Nephron (organoid): ENCODE measurements at regions not wholly inside any gene's neighbourhood (a gene's known extent, or its start where the extent isn't known, plus 50 kb on each side); places are given as distances from the start of the nearest gene placed in this dataset.
"Not testable (repeated sequence)": the region's sequence is repeated elsewhere in the genome, so short reads cannot be mapped to it uniquely, and the experiment has no call there.

Experiments
- H3K27ac Mint-ChIP-seq, 3 experiments: 2 replicates each; pipeline ENCODE4 v1.8.0; 2020; ENCODE audit warnings: mixed read lengths in 3 of 3, mild to moderate bottlenecking in 2 of 3, moderate library complexity in 1 of 3
- H3K27me3 Mint-ChIP-seq: 2 replicates; pipeline ENCODE4 v1.8.0; 2021; ENCODE audit warnings: low read depth, mild to moderate bottlenecking, moderate library complexity, mixed read lengths
- H3K36me3 Mint-ChIP-seq: 2 replicates; pipeline ENCODE4 v1.8.0; 2020; ENCODE audit warnings: low read depth, mixed read lengths
- H3K4me1 Mint-ChIP-seq: 2 replicates; pipeline ENCODE4 v1.8.0; 2020; ENCODE audit warnings: mixed read lengths
- H3K4me3 Mint-ChIP-seq, 3 experiments: 2 replicates each; pipeline ENCODE4 v1.8.0; 2020; ENCODE audit warnings: mild to moderate bottlenecking in 3 of 3, mixed read lengths in 3 of 3, moderate library complexity in 2 of 3
- H3K9me3 Mint-ChIP-seq: 2 replicates; pipeline ENCODE4 v1.8.0; 2020; ENCODE audit warnings: mixed read lengths
- CTCF ChIP-seq, 3 experiments: fragments of 200-600 bp; sonication (generic); IDR thresholded peaks; one replicate each; pipeline ENCODE4 v1.5.0; 2021; ENCODE audit warnings: antibody characterized with exemption in 3 of 3; ENCODE audit not compliant: unreplicated experiment in 3 of 3

- no peaks in the 10 kb centered on the region for H3K9me3 Mint-ChIP-seq
- TF ChIP-seq CTCF (IDR thresholded peaks at IDR 0.05; ENCODE audit: unreplicated experiment in 3 of 3): no peak
- H3K36me3 Mint-ChIP-seq: peaks cover 5% of the 10 kb centered on the region
- peaks cover 18% of the 10 kb centered on the region for H3K4me1 Mint-ChIP-seq
- peak overlapping the region in 2 of 3 experiments; percentile 19 to 94 for H3K27ac Mint-ChIP-seq
- H3K27me3 Mint-ChIP-seq: no peaks in the 10 kb centered on the region
- no peak overlapping the region for H3K4me3 Mint-ChIP-seq
Observed at GRCh38 chr4:159592898-159593556, 490.1 kb downstream of the RAPGEF2 start.

- Mint-ChIP-seq H3K4me3 (no peak overlapping the region), H3K4me1 (peaks cover 18% of the 10 kb centered on the region), H3K36me3 (peaks cover 4% of the 10 kb centered on the region), H3K27ac (peak overlapping the region in 1 of 3 experiments; percentile 94), H3K9me3 (no peaks in the 10 kb centered on the region), H3K27me3 (no peaks in the 10 kb centered on the region)
- no peak for TF ChIP-seq CTCF (IDR thresholded peaks at IDR 0.05; ENCODE audit: unreplicated experiment in 3 of 3)
Observed at GRCh38 chr4:159593681-159594080, 490.8 kb downstream of the RAPGEF2 start.

GRCh38 chr4:159594576-159594975, 491.7 kb downstream of the RAPGEF2 start:
- Mint-ChIP-seq H3K4me1 (peaks cover 18% of the 10 kb centered on the region), H3K9me3 (no peaks in the 10 kb centered on the region), H3K27me3 (no peaks in the 10 kb centered on the region)

GRCh38 chr4:159595101-159595500, 492.2 kb downstream of the RAPGEF2 start:
- not testable (repeated sequence) for H3K9me3 Mint-ChIP-seq, H3K27me3 Mint-ChIP-seq, H3K36me3 Mint-ChIP-seq
- peak overlapping the region in 1 of 3 experiments; percentile 31 for H3K4me3 Mint-ChIP-seq
- peaks cover 18% of the 10 kb centered on the region for H3K4me1 Mint-ChIP-seq
- H3K27ac Mint-ChIP-seq: peak overlapping the region; percentile 59 to 94 (median 60)

More at GRCh38 chr4:159594576-159594975, 491.7 kb downstream of the RAPGEF2 start:
- no peaks in the 10 kb centered on the region for H3K36me3 Mint-ChIP-seq
- H3K27ac Mint-ChIP-seq: peak overlapping the region in 2 of 3 experiments; percentile 59 to 94
- no peak overlapping the region for H3K4me3 Mint-ChIP-seq
- no peak for TF ChIP-seq CTCF (IDR thresholded peaks at IDR 0.05; ENCODE audit: unreplicated experiment in 3 of 3)

- H3K27ac Mint-ChIP-seq: peak overlapping the region; percentile 12 to 97 (median 89)
- no peaks in the 10 kb centered on the region for H3K27me3 Mint-ChIP-seq
- no peak for TF ChIP-seq CTCF (IDR thresholded peaks at IDR 0.05; ENCODE audit: unreplicated experiment in 3 of 3)
- peaks cover 9% of the 10 kb centered on the region for H3K4me1 Mint-ChIP-seq
- H3K36me3 Mint-ChIP-seq: no peaks in the 10 kb centered on the region
- peak overlapping the region; percentile 51 to 84 (median 83) for H3K4me3 Mint-ChIP-seq
- H3K9me3 Mint-ChIP-seq: no peaks in the 10 kb centered on the region
Observed at GRCh38 chr4:159598602-159599001, 495.7 kb downstream of the RAPGEF2 start.

GRCh38 chr4:159600061-159600460, 497.2 kb downstream of the RAPGEF2 start:
- Mint-ChIP-seq H3K27ac (peak overlapping the region; percentile 89 to 97 (median 90)), H3K4me1 (no peaks in the 10 kb centered on the region), H3K36me3 (no peaks in the 10 kb centered on the region), H3K27me3 (no peaks in the 10 kb centered on the region), H3K9me3 (no peaks in the 10 kb centered on the region), H3K4me3 (peak overlapping the region; percentile 83 to 87 (median 84))
- no peak for TF ChIP-seq CTCF (IDR thresholded peaks at IDR 0.05; ENCODE audit: unreplicated experiment in 3 of 3)
